ENCODE measurements at regions not wholly inside any gene's neighbourhood (a gene's known extent, or its start where the extent isn't known, plus 50 kb on each side); places are given as distances from the start of the nearest gene placed in this dataset.
"Not testable (repeated sequence)": the region's sequence is repeated elsewhere in the genome, so short reads cannot be mapped to it uniquely, and the experiment has no call there.

- TF ChIP-seq CTCF (conservative IDR thresholded peaks at IDR 0.05), result no peak
- H3K27me3 Mint-ChIP-seq, result peaks cover 3% of the 10 kb centered on the region
- H3K4me1 Mint-ChIP-seq (ENCODE audit: unreplicated experiment), result no peaks in the 10 kb centered on the region
- H3K27ac Mint-ChIP-seq, result no peak overlapping the region
- no peak for DNase-seq (ENCODE audit: extremely low spot score, unreplicated experiment)
- no peaks in the 10 kb centered on the region for H3K36me3 Mint-ChIP-seq
- peaks cover 3% of the 10 kb centered on the region for H3K9me3 Mint-ChIP-seq
- H3K4me3 Mint-ChIP-seq, result no peak overlapping the region
Observed at GRCh38 chr1:177646757-177647730, 322.8 kb downstream of the SEC16B start.

GRCh38 chr1:177645491-177646190, 324.2 kb downstream of the SEC16B start:
- H3K9me3 Mint-ChIP-seq, result no peaks in the 10 kb centered on the region
- no peak for TF ChIP-seq CTCF (conservative IDR thresholded peaks at IDR 0.05)
- H3K27ac Mint-ChIP-seq, result no peak overlapping the region
- no peaks in the 10 kb centered on the region for H3K36me3 Mint-ChIP-seq
- no peak for DNase-seq (ENCODE audit: extremely low spot score, unreplicated experiment)
- H3K27me3 Mint-ChIP-seq, result peaks cover 3% of the 10 kb centered on the region
- no peak overlapping the region for H3K4me3 Mint-ChIP-seq
- no peaks in the 10 kb centered on the region for H3K4me1 Mint-ChIP-seq (ENCODE audit: unreplicated experiment)

GRCh38 chr1:177640687-177641086, 329.2 kb downstream of the SEC16B start:
- H3K9me3 Mint-ChIP-seq, result no peaks in the 10 kb centered on the region
- no peak for TF ChIP-seq CTCF (conservative IDR thresholded peaks at IDR 0.05)
- no peaks in the 10 kb centered on the region for H3K36me3 Mint-ChIP-seq
- H3K27me3 Mint-ChIP-seq, result peaks cover 3% of the 10 kb centered on the region
- no peak overlapping the region for H3K27ac Mint-ChIP-seq
- DNase-seq (ENCODE audit: extremely low spot score, unreplicated experiment), result no peak
- no peak overlapping the region for H3K4me3 Mint-ChIP-seq
- H3K4me1 Mint-ChIP-seq (ENCODE audit: unreplicated experiment), result no peaks in the 10 kb centered on the region

- H3K4me1 Mint-ChIP-seq (ENCODE audit: unreplicated experiment); H3K27me3 Mint-ChIP-seq; DNase-seq (ENCODE audit: extremely low spot score, unreplicated experiment); H3K9me3 Mint-ChIP-seq; H3K36me3 Mint-ChIP-seq; H3K4me3 Mint-ChIP-seq; H3K27ac Mint-ChIP-seq: not testable (repeated sequence)
Observed at GRCh38 chr1:177634151-177634550, 335.7 kb downstream of the SEC16B start.

- Mint-ChIP-seq H3K9me3 (peaks cover 10% of the 10 kb centered on the region), H3K4me3 (no peak overlapping the region), H3K27me3 (no peaks in the 10 kb centered on the region), H3K27ac (no peak overlapping the region), H3K36me3 (no peaks in the 10 kb centered on the region), H3K4me1 (ENCODE audit: unreplicated experiment) (no peaks in the 10 kb centered on the region)
- no peak for TF ChIP-seq CTCF (conservative IDR thresholded peaks at IDR 0.05)
- DNase-seq (ENCODE audit: extremely low spot score, unreplicated experiment), result no peak
Observed at GRCh38 chr1:177632923-177633615, 336.8 kb downstream of the SEC16B start.
